K562 (cell line): ENCODE measurements at regions not wholly inside any gene's neighbourhood (a gene's known extent, or its start where the extent isn't known, plus 50 kb on each side); places are given as distances from the start of the nearest gene placed in this dataset.

ENCODE experiments used
- ATAC-seq: fragments of 200-7000 bp; cut with Tn5 transposase; 3 replicates; pipeline ENCODE4 v1.9.1; 2020; ENCODE audit warnings: moderate library complexity
- BruUV-seq: library from RNA; stranded (reverse); fragments of 400-500 nt; replicated peaks from 2 replicates; lab custom pipeline; 2021; lab: Mats Ljungman, UMichigan
- CTCF ChIA-PET: fragments of 300-600 bp; formaldehyde crosslinking; extraction: SDS; loops from one replicate; lab custom pipeline; 2021; ENCODE audit warnings: low intra/inter-chr PET ratio; lab: Yijun Ruan, JAX
- POLR2A ChIA-PET: fragments of 300-600, 350-650 bp; sonication (Branson Sonifier 250); formaldehyde crosslinking; extraction: SDS; loops from one replicate; lab custom pipeline; 2021; ENCODE audit warnings: antibody characterized with exemption, inconsistent platforms; lab: Yijun Ruan, JAX
- DNase-seq, 4 experiments: peaks; one replicate each; pipeline versions ENCODE4 v3.0.0 to v3.0.0-alpha.2; 2011 to 2018; ENCODE audit warnings: low spot score in 3 of 4, mixed read lengths in 3 of 4; ENCODE audit errors: extremely low read depth in 1 of 4
- FAIRE-seq: peaks from 2 replicates; lab custom pipeline; 2011; peaks lifted over from hg19 to GRCh38; lab: Jason Lieb, UNC
- H2AFZ ChIP-seq: 2 replicates; pipeline ENCODE4 v1.6.0; 2011; ENCODE audit warnings: low read depth, low read length, control low read depth, inconsistent platforms
- H3K27ac ChIP-seq: fragments of 200-600 bp; 3 replicates; pipeline ENCODE4 v1.8.0; 2011; ENCODE audit warnings: low read depth, mild to moderate bottlenecking, control low read depth, inconsistent platforms, low read length, moderate library complexity, mixed read lengths; ENCODE audit errors: extremely low read depth
- H3K27me3 ChIP-seq, 2 experiments: fragments of 300-600 bp in 1 of 2; 2 replicates in 1 of 2; 3 replicates in 1 of 2; pipeline versions ENCODE4 v1.6.0 to v1.8.0; 2011; ENCODE audit warnings: inconsistent platforms in 2 of 2, low read length in 2 of 2, mild to moderate bottlenecking in 1 of 2, mixed read lengths in 1 of 2, moderate library complexity in 1 of 2; ENCODE audit not compliant: control insufficient read depth in 2 of 2, insufficient read depth in 2 of 2
- H3K36me3 ChIP-seq: fragments of 300-600 bp; 3 replicates; pipeline ENCODE4 v1.8.0; 2011; ENCODE audit warnings: mild to moderate bottlenecking, low read length, inconsistent platforms; ENCODE audit not compliant: control insufficient read depth, insufficient read depth
- H3K4me1 ChIP-seq, 2 experiments: fragments of 200-600 bp in 1 of 2; replicated peaks in 1 of 2; 2 replicates in 1 of 2; 3 replicates in 1 of 2; pipeline versions ENCODE4 v1.5.1 to v1.8.0; 2011; ENCODE audit warnings: inconsistent platforms in 2 of 2, low read length in 2 of 2, mild to moderate bottlenecking in 1 of 2, mixed read lengths in 1 of 2, moderate library complexity in 1 of 2; ENCODE audit not compliant: control insufficient read depth in 2 of 2, insufficient read depth in 2 of 2
- H3K4me2 ChIP-seq: 2 replicates; pipeline ENCODE4 v1.6.1; 2011; ENCODE audit warnings: low read length, control low read depth, inconsistent platforms, mixed read lengths; ENCODE audit not compliant: insufficient read depth
- H3K4me3 ChIP-seq: fragments of 200-600 bp; sonication (generic), shearing (Covaris generic); 2 replicates; pipeline ENCODE4 v1.5.1; 2016; ENCODE audit warnings: control low read depth, inconsistent platforms
- H3K79me2 ChIP-seq: fragments of 200-600 bp; 3 replicates; pipeline ENCODE4 v1.8.0; 2011; ENCODE audit warnings: low read length, inconsistent platforms; ENCODE audit not compliant: control insufficient read depth, insufficient read depth
- H3K9ac ChIP-seq, 2 experiments: 2 replicates each; pipeline versions ENCODE4 v1.6.0 to v1.6.1; 2011; ENCODE audit warnings: low read depth in 2 of 2, low read length in 2 of 2, control low read depth in 1 of 2, inconsistent platforms in 1 of 2, mild to moderate bottlenecking in 1 of 2, mixed read lengths in 1 of 2; ENCODE audit not compliant: insufficient read depth in 1 of 2
- H3K9me1 ChIP-seq: one replicate; pipeline ENCODE4 v1.6.0; 2011; ENCODE audit warnings: inconsistent platforms, mild to moderate bottlenecking, low read length, moderate library complexity; ENCODE audit not compliant: control insufficient read depth, insufficient read depth
- H3K9me3 ChIP-seq: replicated peaks from 2 replicates; pipeline ENCODE4 v1.5.1; 2011; ENCODE audit warnings: low read depth, low read length, inconsistent platforms; ENCODE audit not compliant: control insufficient read depth, insufficient read depth
- H4K20me1 ChIP-seq: replicated peaks from 2 replicates; pipeline ENCODE4 v1.6.1; 2011; ENCODE audit warnings: low read length, inconsistent platforms, mixed read lengths; ENCODE audit not compliant: control insufficient read depth, insufficient read depth
- CBX8 ChIP-seq: fragments of 200-600 bp; sonication (generic); IDR thresholded peaks from 2 replicates; pipeline ENCODE4 v1.6.1; 2012; ENCODE audit warnings: borderline replicate concordance, mixed run types, low read depth, mild to moderate bottlenecking, moderate library complexity, mixed read lengths, low read length, control low read depth, inconsistent platforms; ENCODE audit not compliant: poor library complexity, severe bottlenecking; ENCODE audit errors: extremely low read depth
- HEY1 ChIP-seq: fragments of 250-450 bp; sonication (Bioruptor Pico); IDR thresholded peaks from 2 replicates; pipeline ENCODE4 v1.5.0; 2020; ENCODE audit warnings: mild to moderate bottlenecking, moderate library complexity, borderline replicate concordance
- HNRNPH1 ChIP-seq: fragments of 200-400 bp; formaldehyde crosslinking; optimal IDR thresholded peaks from 2 replicates; pipeline ENCODE3; 2017; ENCODE audit warnings: low read depth, mild to moderate bottlenecking, low read length, moderate library complexity
- HNRNPL ChIP-seq: fragments of 200-400 bp; formaldehyde crosslinking; IDR thresholded peaks from 2 replicates; pipeline ENCODE4 v1.6.1; 2017; ENCODE audit warnings: low read depth, mild to moderate bottlenecking, low read length
- SIRT6 ChIP-seq: IDR thresholded peaks from one replicate; pipeline ENCODE4 v1.6.1; 2012; ENCODE audit warnings: low read depth, mild to moderate bottlenecking, control low read depth, inconsistent platforms, low read length, moderate library complexity
- SRSF1 ChIP-seq: fragments of 200-400 bp; formaldehyde crosslinking; IDR thresholded peaks from 2 replicates; pipeline ENCODE4 v1.6.1; 2017; ENCODE audit warnings: mild to moderate bottlenecking, low read depth, low read length, moderate library complexity
- SUPT5H ChIP-seq: fragments of 450-650 bp; IDR thresholded peaks from 2 replicates; pipeline ENCODE4 v1.6.1; 2016
- ZNF165 ChIP-seq: fragments of 250-450 bp; sonication (Bioruptor Pico); IDR thresholded peaks from 2 replicates; pipeline ENCODE4 v1.4.0; 2020; ENCODE audit warnings: borderline replicate concordance
- ZNF3 ChIP-seq: fragments of 250-450 bp; sonication (Bioruptor Pico); IDR thresholded peaks from 2 replicates; pipeline ENCODE4 v1.5.0; 2021; ENCODE audit warnings: mild to moderate bottlenecking, moderate library complexity
- in situ Hi-C: fragments of 300-500 bp; cut with MboI; formaldehyde crosslinking; loops from 4 replicates; pipeline ENCODE4 v1.15.0; 2018; ENCODE audit warnings: inconsistent platforms, mixed read lengths
- intact Hi-C: fragments of 100-400 bp; cut with micrococcal nuclease; formaldehyde crosslinking; loops from 2 replicates; pipeline ENCODE4 v1.14.2; 2022
- TF ChIP-seq, protein P1 (sequence below): fragments of 250-450 bp; sonication (Bioruptor Pico); IDR thresholded peaks from 2 replicates; pipeline ENCODE4 v1.5.0; 2022; ENCODE audit warnings: mild to moderate bottlenecking
- TF ChIP-seq, protein P2 (sequence below): fragments of 250-450 bp; sonication (Bioruptor Pico); IDR thresholded peaks from 2 replicates; pipeline ENCODE4 v1.4.0; 2020; ENCODE audit warnings: borderline replicate concordance
- TF ChIP-seq, protein P3 (sequence below), 2 experiments: fragments of 450-650 bp in 1 of 2; IDR thresholded peaks; 2 replicates each; pipeline ENCODE4 v1.6.1; 2011 to 2017; ENCODE audit warnings: low read depth in 2 of 2, antibody characterized with exemption in 1 of 2, borderline replicate concordance in 1 of 2, low read length in 1 of 2, mild to moderate bottlenecking in 1 of 2, mixed read lengths in 1 of 2; ENCODE audit not compliant: control insufficient read depth in 1 of 2
- TF ChIP-seq, protein P4 (sequence below): sonication (generic); formaldehyde crosslinking; IDR thresholded peaks from 2 replicates; pipeline ENCODE4 v1.8.0; 2022; ENCODE audit warnings: mild to moderate bottlenecking, missing genetic modification reagents
- TF ChIP-seq, protein P5 (sequence below): fragments of 450-650 bp; formaldehyde crosslinking; IDR thresholded peaks from 2 replicates; pipeline ENCODE4 v1.4.0; 2020; ENCODE audit warnings: mild to moderate bottlenecking, moderate library complexity

DNA sequence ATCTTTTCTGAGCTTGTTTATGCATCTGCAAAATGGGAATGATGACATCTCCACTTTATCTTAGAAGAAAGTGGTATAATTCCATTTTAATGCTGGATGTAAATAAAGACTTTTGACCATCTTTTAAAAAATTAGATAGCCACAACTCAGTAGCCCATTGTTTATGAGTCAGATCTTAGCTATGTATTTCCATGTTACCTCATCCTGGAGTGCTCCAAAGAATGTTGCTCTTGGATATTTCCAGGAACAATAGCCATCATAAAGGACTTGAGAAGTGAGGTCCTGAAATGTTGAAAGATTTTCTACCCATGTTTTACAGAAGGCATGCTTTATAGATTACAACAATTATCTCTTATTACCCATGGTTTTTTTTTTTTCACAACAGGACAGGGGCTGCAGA is 229.3 kb upstream of the EDNRB start:
- CTCF ChIA-PET = no interaction called here
- POLR2A ChIA-PET = no interaction called here
- no TSS peak for BruUV-seq
- Histone ChIP-seq H3K9me3 (no peaks in the 10 kb centered on the region), H4K20me1 (no peaks in the 10 kb centered on the region), H3K4me3 (no peak overlapping the region), H3K9ac (no peak overlapping the region), H3K36me3 (no peaks in the 10 kb centered on the region), H3K9me1 (no peaks in the 10 kb centered on the region), H3K4me2 (no peak overlapping the region), H2AFZ (no peak overlapping the region), H3K27ac (no peak overlapping the region), H3K79me2 (no peaks in the 10 kb centered on the region), H3K4me1 (no peaks in the 10 kb centered on the region), H3K27me3 (no peaks in the 10 kb centered on the region)
- FAIRE-seq (no peak), DNase-seq (no peak), ATAC-seq (no peak)
- intact Hi-C loops (no loop called here), in situ Hi-C loops (loop anchor here (25.0 kb wide), 1 partner anchor 839 kb away; no protein-coding TSS in a partner anchor)
- TF ChIP-seq, protein P1, sequence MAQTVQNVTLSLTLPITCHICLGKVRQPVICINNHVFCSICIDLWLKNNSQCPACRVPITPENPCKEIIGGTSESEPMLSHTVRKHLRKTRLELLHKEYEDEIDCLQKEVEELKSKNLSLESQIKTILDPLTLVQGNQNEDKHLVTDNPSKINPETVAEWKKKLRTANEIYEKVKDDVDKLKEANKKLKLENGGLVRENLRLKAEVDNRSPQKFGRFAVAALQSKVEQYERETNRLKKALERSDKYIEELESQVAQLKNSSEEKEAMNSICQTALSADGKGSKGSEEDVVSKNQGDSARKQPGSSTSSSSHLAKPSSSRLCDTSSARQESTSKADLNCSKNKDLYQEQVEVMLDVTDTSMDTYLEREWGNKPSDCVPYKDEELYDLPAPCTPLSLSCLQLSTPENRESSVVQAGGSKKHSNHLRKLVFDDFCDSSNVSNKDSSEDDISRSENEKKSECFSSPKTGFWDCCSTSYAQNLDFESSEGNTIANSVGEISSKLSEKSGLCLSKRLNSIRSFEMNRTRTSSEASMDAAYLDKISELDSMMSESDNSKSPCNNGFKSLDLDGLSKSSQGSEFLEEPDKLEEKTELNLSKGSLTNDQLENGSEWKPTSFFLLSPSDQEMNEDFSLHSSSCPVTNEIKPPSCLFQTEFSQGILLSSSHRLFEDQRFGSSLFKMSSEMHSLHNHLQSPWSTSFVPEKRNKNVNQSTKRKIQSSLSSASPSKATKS (CRISPR knock-in tag) = no peak
- TF ChIP-seq SIRT6 = no peak
- TF ChIP-seq, protein P2, sequence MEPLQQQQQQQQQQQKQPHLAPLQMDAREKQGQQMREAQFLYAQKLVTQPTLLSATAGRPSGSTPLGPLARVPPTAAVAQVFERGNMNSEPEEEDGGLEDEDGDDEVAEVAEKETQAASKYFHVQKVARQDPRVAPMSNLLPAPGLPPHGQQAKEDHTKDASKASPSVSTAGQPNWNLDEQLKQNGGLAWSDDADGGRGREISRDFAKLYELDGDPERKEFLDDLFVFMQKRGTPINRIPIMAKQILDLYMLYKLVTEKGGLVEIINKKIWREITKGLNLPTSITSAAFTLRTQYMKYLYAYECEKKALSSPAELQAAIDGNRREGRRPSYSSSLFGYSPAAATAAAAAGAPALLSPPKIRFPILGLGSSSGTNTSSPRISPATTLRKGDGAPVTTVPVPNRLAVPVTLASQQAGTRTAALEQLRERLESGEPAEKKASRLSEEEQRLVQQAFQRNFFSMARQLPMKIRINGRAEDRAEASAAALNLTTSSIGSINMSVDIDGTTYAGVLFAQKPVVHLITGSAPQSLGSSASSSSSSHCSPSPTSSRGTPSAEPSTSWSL (CRISPR knock-in tag) = no peak
- TF ChIP-seq HEY1 (CRISPR knock-in tag) = no peak
- TF ChIP-seq HNRNPL = no peak
- TF ChIP-seq, protein P3, sequence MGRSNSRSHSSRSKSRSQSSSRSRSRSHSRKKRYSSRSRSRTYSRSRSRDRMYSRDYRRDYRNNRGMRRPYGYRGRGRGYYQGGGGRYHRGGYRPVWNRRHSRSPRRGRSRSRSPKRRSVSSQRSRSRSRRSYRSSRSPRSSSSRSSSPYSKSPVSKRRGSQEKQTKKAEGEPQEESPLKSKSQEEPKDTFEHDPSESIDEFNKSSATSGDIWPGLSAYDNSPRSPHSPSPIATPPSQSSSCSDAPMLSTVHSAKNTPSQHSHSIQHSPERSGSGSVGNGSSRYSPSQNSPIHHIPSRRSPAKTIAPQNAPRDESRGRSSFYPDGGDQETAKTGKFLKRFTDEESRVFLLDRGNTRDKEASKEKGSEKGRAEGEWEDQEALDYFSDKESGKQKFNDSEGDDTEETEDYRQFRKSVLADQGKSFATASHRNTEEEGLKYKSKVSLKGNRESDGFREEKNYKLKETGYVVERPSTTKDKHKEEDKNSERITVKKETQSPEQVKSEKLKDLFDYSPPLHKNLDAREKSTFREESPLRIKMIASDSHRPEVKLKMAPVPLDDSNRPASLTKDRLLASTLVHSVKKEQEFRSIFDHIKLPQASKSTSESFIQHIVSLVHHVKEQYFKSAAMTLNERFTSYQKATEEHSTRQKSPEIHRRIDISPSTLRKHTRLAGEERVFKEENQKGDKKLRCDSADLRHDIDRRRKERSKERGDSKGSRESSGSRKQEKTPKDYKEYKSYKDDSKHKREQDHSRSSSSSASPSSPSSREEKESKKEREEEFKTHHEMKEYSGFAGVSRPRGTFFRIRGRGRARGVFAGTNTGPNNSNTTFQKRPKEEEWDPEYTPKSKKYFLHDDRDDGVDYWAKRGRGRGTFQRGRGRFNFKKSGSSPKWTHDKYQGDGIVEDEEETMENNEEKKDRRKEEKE (IDR thresholded peaks at IDR 0.05; ENCODE audit: borderline replicate concordance in 1 of 2, control insufficient read depth in 1 of 2, low read depth in 2 of 2, low read length in 1 of 2) = no peak
- TF ChIP-seq, protein P4, sequence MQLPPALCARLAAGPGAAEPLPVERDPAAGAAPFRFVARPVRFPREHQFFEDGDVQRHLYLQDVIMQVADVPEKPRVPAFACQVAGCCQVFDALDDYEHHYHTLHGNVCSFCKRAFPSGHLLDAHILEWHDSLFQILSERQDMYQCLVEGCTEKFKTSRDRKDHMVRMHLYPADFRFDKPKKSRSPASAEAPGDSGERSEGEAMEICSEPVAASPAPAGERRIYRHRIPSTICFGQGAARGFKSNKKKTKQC (CRISPR knock-in tag) = no peak
- no peak for TF ChIP-seq ZNF165 (CRISPR knock-in tag)
- TF ChIP-seq SRSF1 = no peak
- TF ChIP-seq CBX8 = no peak
- no peak for TF ChIP-seq SUPT5H
- no peak for TF ChIP-seq HNRNPH1
- TF ChIP-seq, protein P5, sequence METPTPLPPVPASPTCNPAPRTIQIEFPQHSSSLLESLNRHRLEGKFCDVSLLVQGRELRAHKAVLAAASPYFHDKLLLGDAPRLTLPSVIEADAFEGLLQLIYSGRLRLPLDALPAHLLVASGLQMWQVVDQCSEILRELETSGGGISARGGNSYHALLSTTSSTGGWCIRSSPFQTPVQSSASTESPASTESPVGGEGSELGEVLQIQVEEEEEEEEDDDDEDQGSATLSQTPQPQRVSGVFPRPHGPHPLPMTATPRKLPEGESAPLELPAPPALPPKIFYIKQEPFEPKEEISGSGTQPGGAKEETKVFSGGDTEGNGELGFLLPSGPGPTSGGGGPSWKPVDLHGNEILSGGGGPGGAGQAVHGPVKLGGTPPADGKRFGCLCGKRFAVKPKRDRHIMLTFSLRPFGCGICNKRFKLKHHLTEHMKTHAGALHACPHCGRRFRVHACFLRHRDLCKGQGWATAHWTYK (CRISPR knock-in tag) = no peak
- no peak for TF ChIP-seq ZNF3 (CRISPR knock-in tag)
